Activated T-helper 2 cell treated with anti-CD3 and anti-CD28 coated beads, Interferon-gamma antibody, Interleukin-2, Interleukin-4, amounts not matched to agents 10 μg/mL and 5 μg/mL and 100 μg/mL, durations not matched to agents 14 hours and 24 hours and 36 hours (primary cell): ENCODE measurements at regions not wholly inside any gene's neighbourhood (a gene's known extent, or its start where the extent isn't known, plus 50 kb on each side); places are given as distances from the start of the nearest gene placed in this dataset.

Source experiments
- DNase-seq: peaks from one replicate; pipeline ENCODE4 v3.0.0; 2021; ENCODE audit warnings: low spot score
- H3K27ac Mint-ChIP-seq: one replicate; pipeline ENCODE4 v1.8.0; 2021; ENCODE audit warnings: mixed read lengths
- H3K27me3 Mint-ChIP-seq: one replicate; pipeline ENCODE4 v1.8.0; 2021; ENCODE audit warnings: low read depth, mixed read lengths
- H3K36me3 Mint-ChIP-seq: one replicate; pipeline ENCODE4 v1.8.0; 2021; ENCODE audit warnings: low read depth, mixed read lengths
- H3K4me1 Mint-ChIP-seq: one replicate; pipeline ENCODE4 v1.8.0; 2021; ENCODE audit warnings: low read depth, mixed read lengths
- H3K4me3 Mint-ChIP-seq: one replicate; pipeline ENCODE4 v1.8.0; 2021; ENCODE audit warnings: low read depth, mild to moderate bottlenecking, moderate library complexity, mixed read lengths
- H3K9me3 Mint-ChIP-seq: one replicate; pipeline ENCODE4 v1.8.0; 2021; ENCODE audit warnings: mixed read lengths
- intact Hi-C: fragments of 100-400 bp; cut with micrococcal nuclease; formaldehyde crosslinking; loops from one replicate; pipeline ENCODE4 v1.15.1; 2023

GRCh38 chr13:61685682-61686012, 270.0 kb upstream of the PCDH20 start:
- Mint-ChIP-seq H3K4me1 (no peaks in the 10 kb centered on the region), H3K27ac (no peak overlapping the region), H3K9me3 (peaks cover 57% of the 10 kb centered on the region), H3K27me3 (no peaks in the 10 kb centered on the region), H3K4me3 (no peak overlapping the region), H3K36me3 (no peaks in the 10 kb centered on the region)
- DNase-seq, result no peak
- intact Hi-C loops, result no loop called here

DNA sequence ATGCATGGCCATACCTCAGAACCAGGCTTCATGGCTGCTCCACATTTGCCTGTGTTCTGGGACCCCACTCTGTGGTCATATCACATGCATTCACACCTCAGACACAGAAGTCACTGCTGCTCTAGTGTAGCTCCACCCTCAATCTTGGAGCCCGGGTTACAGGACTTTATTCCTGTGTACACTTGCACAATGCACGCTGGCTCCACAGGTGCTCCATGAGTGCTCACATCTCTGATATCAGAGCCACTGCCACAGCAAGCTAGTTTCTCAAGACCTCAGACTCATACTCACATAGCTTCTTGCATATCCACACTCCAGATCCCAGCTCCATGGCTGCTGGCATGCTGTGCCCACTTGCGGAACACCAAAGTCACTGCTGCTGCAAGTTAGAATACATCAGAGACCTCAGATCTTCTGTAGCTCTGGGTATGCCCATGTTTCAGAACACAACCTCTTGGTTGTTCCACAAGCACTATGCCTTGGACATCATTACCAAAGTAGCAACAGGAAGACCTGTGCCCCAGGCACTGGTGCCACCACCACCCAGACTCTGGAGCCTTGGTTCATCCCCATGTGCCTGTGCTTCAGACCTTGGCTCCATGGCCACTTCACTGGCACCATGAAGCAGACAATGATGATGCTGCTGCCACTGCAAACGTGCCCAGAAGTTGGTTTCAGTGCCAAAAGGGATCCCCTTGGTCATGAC, 269.5 kb upstream of the PCDH20 start:
- intact Hi-C loops, result no loop called here
- DNase-seq, result no peak
- no peak overlapping the region for H3K27ac Mint-ChIP-seq
- H3K4me3 Mint-ChIP-seq, result no peak overlapping the region
- no peaks in the 10 kb centered on the region for H3K27me3 Mint-ChIP-seq
- H3K9me3 Mint-ChIP-seq, result peaks cover 59% of the 10 kb centered on the region
- H3K4me1 Mint-ChIP-seq, result no peaks in the 10 kb centered on the region
- H3K36me3 Mint-ChIP-seq, result no peaks in the 10 kb centered on the region

- Mint-ChIP-seq H3K27ac (no peak overlapping the region), H3K27me3 (no peaks in the 10 kb centered on the region), H3K9me3 (peaks cover 22% of the 10 kb centered on the region), H3K4me1 (no peaks in the 10 kb centered on the region), H3K4me3 (no peak overlapping the region), H3K36me3 (no peaks in the 10 kb centered on the region)
- no peak for DNase-seq
- intact Hi-C loops, result no loop called here
Observed at GRCh38 chr13:61672756-61673155, 257.1 kb upstream of the PCDH20 start.

DNA sequence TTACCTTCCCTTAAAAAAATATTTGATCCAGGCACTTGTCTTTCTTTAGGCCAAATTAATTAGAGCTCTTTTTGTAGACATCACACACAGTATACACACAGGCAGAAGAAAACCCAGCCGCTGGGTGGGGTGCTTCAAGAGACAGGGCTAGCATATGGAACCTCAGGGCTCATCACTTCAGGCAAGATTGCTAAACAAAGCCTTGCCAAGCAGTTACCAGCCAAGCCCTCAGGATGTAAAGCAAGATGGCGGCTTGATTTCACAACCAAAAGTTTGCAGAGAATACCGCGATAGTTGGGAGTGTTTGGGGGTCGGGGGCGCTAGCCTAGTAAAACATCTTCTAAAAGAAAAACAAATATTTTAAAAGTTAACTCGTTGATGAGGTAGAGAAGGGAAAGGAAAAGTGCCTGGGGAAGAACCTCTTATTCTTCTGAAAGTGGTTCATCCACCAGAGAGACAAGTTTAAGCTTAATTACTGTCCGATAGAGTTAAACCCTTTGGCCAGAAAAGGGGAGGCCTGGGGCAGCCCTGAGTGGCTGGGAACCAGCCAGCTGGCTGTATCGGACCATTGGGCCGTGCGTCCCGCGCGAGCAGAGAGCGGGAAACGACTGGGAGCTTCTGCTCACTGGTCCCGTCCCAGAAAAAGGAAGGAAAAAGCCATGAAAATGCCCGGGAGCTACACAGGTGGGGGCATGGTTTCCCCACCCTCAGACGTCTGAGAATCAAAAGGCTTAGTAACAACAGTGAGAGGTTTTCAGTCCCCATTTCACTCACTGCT, 254.9 kb upstream of the PCDH20 start:
- Mint-ChIP-seq H3K4me1 (no peaks in the 10 kb centered on the region), H3K36me3 (no peaks in the 10 kb centered on the region), H3K4me3 (no peak overlapping the region), H3K27ac (no peak overlapping the region), H3K27me3 (no peaks in the 10 kb centered on the region), H3K9me3 (peaks cover 23% of the 10 kb centered on the region)
- DNase-seq, result no peak
- intact Hi-C loops, result no loop called here

GRCh38 chr13:61664801-61665705, 249.4 kb upstream of the PCDH20 start:
- Mint-ChIP-seq H3K27me3 (no peaks in the 10 kb centered on the region), H3K9me3 (peaks cover 32% of the 10 kb centered on the region), H3K27ac (no peak overlapping the region), H3K36me3 (no peaks in the 10 kb centered on the region), H3K4me3 (no peak overlapping the region), H3K4me1 (no peaks in the 10 kb centered on the region)
- intact Hi-C loops, result no loop called here
- no peak for DNase-seq

- DNase-seq, result no peak
- Mint-ChIP-seq H3K4me1 (no peaks in the 10 kb centered on the region), H3K9me3 (peaks cover 43% of the 10 kb centered on the region), H3K27ac (no peak overlapping the region), H3K4me3 (no peak overlapping the region), H3K27me3 (no peaks in the 10 kb centered on the region), H3K36me3 (no peaks in the 10 kb centered on the region)
- intact Hi-C loops, result no loop called here
Observed at GRCh38 chr13:61654481-61654880, 238.8 kb upstream of the PCDH20 start.

- H3K27ac Mint-ChIP-seq, result no peak overlapping the region
- H3K9me3 Mint-ChIP-seq, result peaks cover 43% of the 10 kb centered on the region
- intact Hi-C loops, result no loop called here
- no peak for DNase-seq
- no peak overlapping the region for H3K4me3 Mint-ChIP-seq
- no peaks in the 10 kb centered on the region for H3K36me3 Mint-ChIP-seq
- H3K27me3 Mint-ChIP-seq, result no peaks in the 10 kb centered on the region
- H3K4me1 Mint-ChIP-seq, result no peaks in the 10 kb centered on the region
Observed at GRCh38 chr13:61648547-61648946, 232.9 kb upstream of the PCDH20 start.

GRCh38 chr13:61612192-61612591, 196.5 kb upstream of the PCDH20 start:
- H3K27me3 Mint-ChIP-seq, result no peaks in the 10 kb centered on the region
- H3K36me3 Mint-ChIP-seq, result no peaks in the 10 kb centered on the region
- peaks cover 30% of the 10 kb centered on the region for H3K9me3 Mint-ChIP-seq
- no peak for DNase-seq
- H3K27ac Mint-ChIP-seq, result no peak overlapping the region
- H3K4me1 Mint-ChIP-seq, result no peaks in the 10 kb centered on the region
- intact Hi-C loops, result no loop called here
- no peak overlapping the region for H3K4me3 Mint-ChIP-seq

GRCh38 chr13:61608138-61608537, 192.5 kb upstream of the PCDH20 start:
- Mint-ChIP-seq H3K4me3 (no peak overlapping the region), H3K27ac (no peak overlapping the region)

GRCh38 chr13:61600360-61601033, 184.8 kb upstream of the PCDH20 start:
- no peak for DNase-seq
- intact Hi-C loops, result no loop called here
- Mint-ChIP-seq H3K9me3 (peaks cover 34% of the 10 kb centered on the region), H3K36me3 (no peaks in the 10 kb centered on the region), H3K4me1 (no peaks in the 10 kb centered on the region), H3K4me3 (no peak overlapping the region), H3K27me3 (no peaks in the 10 kb centered on the region), H3K27ac (no peak overlapping the region)

More at GRCh38 chr13:61608138-61608537, 192.5 kb upstream of the PCDH20 start:
- no peak for DNase-seq
- no peaks in the 10 kb centered on the region for H3K27me3 Mint-ChIP-seq
- no peaks in the 10 kb centered on the region for H3K36me3 Mint-ChIP-seq
- peaks cover 39% of the 10 kb centered on the region for H3K9me3 Mint-ChIP-seq
- intact Hi-C loops, result no loop called here
- H3K4me1 Mint-ChIP-seq, result no peaks in the 10 kb centered on the region

DNA sequence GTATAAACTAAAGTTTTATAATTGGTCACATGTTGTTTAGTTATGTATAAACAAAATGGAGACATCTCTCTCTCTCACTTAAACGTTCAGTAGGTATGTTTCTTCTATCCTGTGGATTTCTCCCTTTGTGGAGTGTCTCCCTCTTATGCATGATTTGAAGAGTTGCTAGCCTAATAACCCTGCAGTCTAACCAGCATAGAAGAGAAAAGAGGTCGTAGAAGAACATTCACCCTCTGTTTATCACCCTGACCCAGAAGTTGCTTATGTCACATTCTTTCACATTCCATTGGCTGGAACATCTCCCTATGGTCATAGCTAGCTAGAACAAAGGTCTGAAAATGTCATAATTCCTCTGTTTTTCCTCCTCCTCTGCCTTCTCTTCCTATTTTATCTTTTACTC, 176.8 kb upstream of the PCDH20 start:
- Mint-ChIP-seq H3K36me3 (no peaks in the 10 kb centered on the region), H3K9me3 (peaks cover 16% of the 10 kb centered on the region), H3K27me3 (no peaks in the 10 kb centered on the region), H3K27ac (no peak overlapping the region), H3K4me3 (no peak overlapping the region), H3K4me1 (no peaks in the 10 kb centered on the region)
- intact Hi-C loops, result no loop called here
- no peak for DNase-seq

DNA sequence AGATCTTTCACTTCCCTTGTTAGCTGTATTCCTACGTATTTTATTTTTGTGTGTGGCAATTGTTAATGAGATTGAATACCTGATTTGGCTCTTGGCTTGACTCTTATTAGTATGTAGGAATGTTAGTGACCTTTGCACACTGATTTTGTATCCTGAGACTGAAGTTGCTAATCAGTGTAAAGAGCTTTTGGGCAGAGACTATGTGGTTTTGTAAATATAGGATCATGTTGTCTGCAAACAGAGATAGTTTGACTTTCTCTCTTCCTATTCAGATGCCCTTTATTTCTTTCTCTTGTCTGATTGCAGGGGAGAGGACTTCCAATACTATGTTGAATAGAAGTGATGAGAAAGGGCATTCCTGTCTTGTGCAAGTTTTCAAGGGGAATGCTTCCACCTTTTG, 160.3 kb upstream of the PCDH20 start:
- no peaks in the 10 kb centered on the region for H3K4me1 Mint-ChIP-seq
- no peak for DNase-seq
- intact Hi-C loops, result no loop called here
- no peak overlapping the region for H3K27ac Mint-ChIP-seq
- H3K27me3 Mint-ChIP-seq, result no peaks in the 10 kb centered on the region
- no peak overlapping the region for H3K4me3 Mint-ChIP-seq
- peaks cover 25% of the 10 kb centered on the region for H3K9me3 Mint-ChIP-seq
- no peaks in the 10 kb centered on the region for H3K36me3 Mint-ChIP-seq
